DOHH2 (cell line): ENCODE measurements at regions not wholly inside any gene's neighbourhood (a gene's known extent, or its start where the extent isn't known, plus 50 kb on each side); places are given as distances from the start of the nearest gene placed in this dataset.

Experiments
- EZH2phosphoT487 ChIP-seq: fragments of 200-600 bp; sonication (generic); IDR thresholded peaks from 2 replicates; pipeline ENCODE4 v1.6.1; 2017; ENCODE audit warnings: borderline replicate concordance, mild to moderate bottlenecking, antibody characterized with exemption, low read length, moderate library complexity, mixed read lengths
- TF ChIP-seq, protein P1 (sequence below): fragments of 200-600 bp; sonication (generic); IDR thresholded peaks from one replicate; pipeline ENCODE4 v1.5.1; 2014; ENCODE audit warnings: antibody characterized with exemption, mild to moderate bottlenecking, low read depth, low read length; ENCODE audit not compliant: poor library complexity, severe bottlenecking

DNA sequence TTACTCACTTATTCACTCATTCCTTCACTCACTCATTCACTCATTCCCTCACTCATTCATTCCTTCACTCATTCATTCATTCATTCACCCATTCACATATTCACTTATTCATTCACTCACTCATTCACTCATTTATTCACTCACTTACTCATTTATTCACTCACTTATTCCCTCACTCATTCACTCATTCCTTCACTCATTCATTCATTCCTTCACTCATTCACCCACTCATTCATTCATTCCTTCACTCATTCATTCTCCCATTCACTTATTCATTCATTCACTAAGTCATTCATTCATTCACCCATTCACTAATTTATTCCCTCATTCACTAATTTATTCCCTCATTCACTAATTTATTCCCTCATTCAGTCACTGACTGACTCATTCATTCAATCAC lies 127.6 kb downstream of the EDN3 start:
- TF ChIP-seq, protein P1, sequence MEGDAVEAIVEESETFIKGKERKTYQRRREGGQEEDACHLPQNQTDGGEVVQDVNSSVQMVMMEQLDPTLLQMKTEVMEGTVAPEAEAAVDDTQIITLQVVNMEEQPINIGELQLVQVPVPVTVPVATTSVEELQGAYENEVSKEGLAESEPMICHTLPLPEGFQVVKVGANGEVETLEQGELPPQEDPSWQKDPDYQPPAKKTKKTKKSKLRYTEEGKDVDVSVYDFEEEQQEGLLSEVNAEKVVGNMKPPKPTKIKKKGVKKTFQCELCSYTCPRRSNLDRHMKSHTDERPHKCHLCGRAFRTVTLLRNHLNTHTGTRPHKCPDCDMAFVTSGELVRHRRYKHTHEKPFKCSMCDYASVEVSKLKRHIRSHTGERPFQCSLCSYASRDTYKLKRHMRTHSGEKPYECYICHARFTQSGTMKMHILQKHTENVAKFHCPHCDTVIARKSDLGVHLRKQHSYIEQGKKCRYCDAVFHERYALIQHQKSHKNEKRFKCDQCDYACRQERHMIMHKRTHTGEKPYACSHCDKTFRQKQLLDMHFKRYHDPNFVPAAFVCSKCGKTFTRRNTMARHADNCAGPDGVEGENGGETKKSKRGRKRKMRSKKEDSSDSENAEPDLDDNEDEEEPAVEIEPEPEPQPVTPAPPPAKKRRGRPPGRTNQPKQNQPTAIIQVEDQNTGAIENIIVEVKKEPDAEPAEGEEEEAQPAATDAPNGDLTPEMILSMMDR: no peak
- no peak for TF ChIP-seq EZH2phosphoT487
